HEK293 (cell line): ENCODE measurements at regions not wholly inside any gene's neighbourhood (a gene's known extent, or its start where the extent isn't known, plus 50 kb on each side); places are given as distances from the start of the nearest gene placed in this dataset.

Experiments
- YY1 ChIP-seq: fragments of 450-650 bp; formaldehyde crosslinking; IDR thresholded peaks from 2 replicates; pipeline ENCODE4 v1.5.1; 2018; ENCODE audit warnings: missing biosample characterization, missing genetic modification characterization
- ZNF121 ChIP-seq: fragments of 450-650 bp; formaldehyde crosslinking; IDR thresholded peaks from 2 replicates; pipeline ENCODE4 v1.5.1; 2016; ENCODE audit warnings: missing biosample characterization, missing genetic modification characterization
- ZNF558 ChIP-seq: fragments of 450-650 bp; formaldehyde crosslinking; IDR thresholded peaks from 2 replicates; pipeline ENCODE4 v1.5.1; 2016; ENCODE audit warnings: missing biosample characterization, missing genetic modification characterization
- ZNF654 ChIP-seq: fragments of 450-650 bp; formaldehyde crosslinking; IDR thresholded peaks from 2 replicates; pipeline ENCODE4 v1.5.1; 2016; ENCODE audit warnings: low read depth, missing biosample characterization, missing genetic modification characterization
- ZNF776 ChIP-seq: fragments of 450-650 bp; formaldehyde crosslinking; IDR thresholded peaks from 2 replicates; pipeline ENCODE4 v1.5.0; 2017; ENCODE audit warnings: missing biosample characterization, missing genetic modification characterization, borderline replicate concordance
- TF ChIP-seq, protein P1 (sequence below): fragments of 450-650 bp; formaldehyde crosslinking; IDR thresholded peaks from 2 replicates; pipeline ENCODE4 v1.5.1; 2016; ENCODE audit warnings: missing biosample characterization, missing genetic modification characterization
- TF ChIP-seq, protein P2 (sequence below): fragments of 450-650 bp; formaldehyde crosslinking; IDR thresholded peaks from 2 replicates; pipeline ENCODE4 v1.5.1; 2016; ENCODE audit warnings: missing biosample characterization, missing genetic modification characterization

DNA sequence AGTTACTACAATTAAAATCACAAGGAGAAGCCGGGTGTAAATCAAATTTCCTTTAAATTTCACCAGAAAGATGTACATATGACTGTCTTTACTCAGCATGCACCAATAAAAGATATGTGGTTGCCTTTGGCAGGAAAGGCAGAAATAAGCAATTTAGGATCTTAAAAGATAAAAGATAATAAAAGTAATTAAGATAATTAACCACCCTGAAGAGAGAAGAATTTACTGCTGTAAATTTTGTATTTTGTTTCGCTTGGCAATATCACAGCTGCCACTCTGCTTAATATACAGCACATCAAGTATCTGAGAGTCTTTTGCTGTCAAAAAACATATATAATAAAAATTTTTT, 411.9 kb downstream of the MN1 start:
- TF ChIP-seq, protein P1, sequence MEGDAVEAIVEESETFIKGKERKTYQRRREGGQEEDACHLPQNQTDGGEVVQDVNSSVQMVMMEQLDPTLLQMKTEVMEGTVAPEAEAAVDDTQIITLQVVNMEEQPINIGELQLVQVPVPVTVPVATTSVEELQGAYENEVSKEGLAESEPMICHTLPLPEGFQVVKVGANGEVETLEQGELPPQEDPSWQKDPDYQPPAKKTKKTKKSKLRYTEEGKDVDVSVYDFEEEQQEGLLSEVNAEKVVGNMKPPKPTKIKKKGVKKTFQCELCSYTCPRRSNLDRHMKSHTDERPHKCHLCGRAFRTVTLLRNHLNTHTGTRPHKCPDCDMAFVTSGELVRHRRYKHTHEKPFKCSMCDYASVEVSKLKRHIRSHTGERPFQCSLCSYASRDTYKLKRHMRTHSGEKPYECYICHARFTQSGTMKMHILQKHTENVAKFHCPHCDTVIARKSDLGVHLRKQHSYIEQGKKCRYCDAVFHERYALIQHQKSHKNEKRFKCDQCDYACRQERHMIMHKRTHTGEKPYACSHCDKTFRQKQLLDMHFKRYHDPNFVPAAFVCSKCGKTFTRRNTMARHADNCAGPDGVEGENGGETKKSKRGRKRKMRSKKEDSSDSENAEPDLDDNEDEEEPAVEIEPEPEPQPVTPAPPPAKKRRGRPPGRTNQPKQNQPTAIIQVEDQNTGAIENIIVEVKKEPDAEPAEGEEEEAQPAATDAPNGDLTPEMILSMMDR (tag by site-specific recombination), result no peak
- TF ChIP-seq ZNF776 (tag by site-specific recombination) (no peak), YY1 (tag by site-specific recombination) (no peak), ZNF654 (tag by site-specific recombination) (no peak), ZNF121 (tag by site-specific recombination) (no peak), ZNF558 (tag by site-specific recombination) (no peak)
- TF ChIP-seq, protein P2, sequence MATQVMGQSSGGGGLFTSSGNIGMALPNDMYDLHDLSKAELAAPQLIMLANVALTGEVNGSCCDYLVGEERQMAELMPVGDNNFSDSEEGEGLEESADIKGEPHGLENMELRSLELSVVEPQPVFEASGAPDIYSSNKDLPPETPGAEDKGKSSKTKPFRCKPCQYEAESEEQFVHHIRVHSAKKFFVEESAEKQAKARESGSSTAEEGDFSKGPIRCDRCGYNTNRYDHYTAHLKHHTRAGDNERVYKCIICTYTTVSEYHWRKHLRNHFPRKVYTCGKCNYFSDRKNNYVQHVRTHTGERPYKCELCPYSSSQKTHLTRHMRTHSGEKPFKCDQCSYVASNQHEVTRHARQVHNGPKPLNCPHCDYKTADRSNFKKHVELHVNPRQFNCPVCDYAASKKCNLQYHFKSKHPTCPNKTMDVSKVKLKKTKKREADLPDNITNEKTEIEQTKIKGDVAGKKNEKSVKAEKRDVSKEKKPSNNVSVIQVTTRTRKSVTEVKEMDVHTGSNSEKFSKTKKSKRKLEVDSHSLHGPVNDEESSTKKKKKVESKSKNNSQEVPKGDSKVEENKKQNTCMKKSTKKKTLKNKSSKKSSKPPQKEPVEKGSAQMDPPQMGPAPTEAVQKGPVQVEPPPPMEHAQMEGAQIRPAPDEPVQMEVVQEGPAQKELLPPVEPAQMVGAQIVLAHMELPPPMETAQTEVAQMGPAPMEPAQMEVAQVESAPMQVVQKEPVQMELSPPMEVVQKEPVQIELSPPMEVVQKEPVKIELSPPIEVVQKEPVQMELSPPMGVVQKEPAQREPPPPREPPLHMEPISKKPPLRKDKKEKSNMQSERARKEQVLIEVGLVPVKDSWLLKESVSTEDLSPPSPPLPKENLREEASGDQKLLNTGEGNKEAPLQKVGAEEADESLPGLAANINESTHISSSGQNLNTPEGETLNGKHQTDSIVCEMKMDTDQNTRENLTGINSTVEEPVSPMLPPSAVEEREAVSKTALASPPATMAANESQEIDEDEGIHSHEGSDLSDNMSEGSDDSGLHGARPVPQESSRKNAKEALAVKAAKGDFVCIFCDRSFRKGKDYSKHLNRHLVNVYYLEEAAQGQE (tag by site-specific recombination), result no peak
